ENCODE measurements at regions not wholly inside any gene's neighbourhood (a gene's known extent, or its start where the extent isn't known, plus 50 kb on each side); places are given as distances from the start of the nearest gene placed in this dataset.

- TF ChIP-seq CTCF (IDR thresholded peaks at IDR 0.05) (no peak), POLR2A (IDR thresholded peaks at IDR 0.05) (no peak), POLR2AphosphoS5 (IDR thresholded peaks at IDR 0.05; ENCODE audit: insufficient read depth in 1 of 2, low read depth in 1 of 2) (no peak)
Measured at GRCh38 chr5:44949687-44950086, 140.9 kb downstream of the MRPS30 start.

All from vagina (tissue), 2 donors.